Activated naive CD4-positive, alpha-beta T cell treated with anti-CD3 and anti-CD28 coated beads, Interleukin-2, amount 50 U/mL, for 24 hours (primary cell): ENCODE measurements at regions not wholly inside any gene's neighbourhood (a gene's known extent, or its start where the extent isn't known, plus 50 kb on each side); places are given as distances from the start of the nearest gene placed in this dataset.

Experiments used
- H3K27ac Mint-ChIP-seq: one replicate; pipeline ENCODE4 v1.8.0; 2021; ENCODE audit warnings: mild to moderate bottlenecking, mixed read lengths
- H3K27me3 Mint-ChIP-seq: one replicate; pipeline ENCODE4 v1.8.0; 2021; ENCODE audit warnings: mixed read lengths
- H3K36me3 Mint-ChIP-seq: one replicate; pipeline ENCODE4 v1.8.0; 2021; ENCODE audit warnings: mixed read lengths
- H3K4me1 Mint-ChIP-seq: one replicate; pipeline ENCODE4 v1.8.0; 2021; ENCODE audit warnings: mixed read lengths
- H3K4me3 Mint-ChIP-seq: one replicate; pipeline ENCODE4 v1.8.0; 2021; ENCODE audit warnings: mild to moderate bottlenecking, mixed read lengths
- H3K9me3 Mint-ChIP-seq: one replicate; pipeline ENCODE4 v1.8.0; 2021; ENCODE audit warnings: mixed read lengths

DNA sequence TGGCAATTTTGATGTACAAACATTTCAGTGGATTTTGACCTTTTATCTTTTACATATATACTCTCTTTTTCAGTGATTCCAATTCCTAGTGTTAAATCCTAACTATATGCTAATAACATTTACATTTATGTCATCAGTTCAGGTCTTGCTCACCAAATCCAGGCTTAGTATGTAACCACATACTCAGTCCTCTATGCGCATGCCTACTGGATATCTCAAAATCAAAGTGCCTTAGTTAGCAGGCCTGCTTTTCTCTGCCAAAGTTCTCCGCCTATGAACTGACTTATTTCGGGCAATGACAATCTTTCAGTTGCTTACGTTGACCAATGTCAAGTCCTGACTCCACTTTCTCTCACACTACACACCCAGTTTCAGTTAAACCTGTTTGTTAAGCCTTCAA, 478.5 kb upstream of the SLITRK1 start:
- H3K9me3 Mint-ChIP-seq: peaks cover 9% of the 10 kb centered on the region
- no peaks in the 10 kb centered on the region for H3K36me3 Mint-ChIP-seq
- H3K4me1 Mint-ChIP-seq: no peaks in the 10 kb centered on the region
- no peak overlapping the region for H3K27ac Mint-ChIP-seq
- H3K27me3 Mint-ChIP-seq: no peaks in the 10 kb centered on the region
- H3K4me3 Mint-ChIP-seq: no peak overlapping the region

DNA sequence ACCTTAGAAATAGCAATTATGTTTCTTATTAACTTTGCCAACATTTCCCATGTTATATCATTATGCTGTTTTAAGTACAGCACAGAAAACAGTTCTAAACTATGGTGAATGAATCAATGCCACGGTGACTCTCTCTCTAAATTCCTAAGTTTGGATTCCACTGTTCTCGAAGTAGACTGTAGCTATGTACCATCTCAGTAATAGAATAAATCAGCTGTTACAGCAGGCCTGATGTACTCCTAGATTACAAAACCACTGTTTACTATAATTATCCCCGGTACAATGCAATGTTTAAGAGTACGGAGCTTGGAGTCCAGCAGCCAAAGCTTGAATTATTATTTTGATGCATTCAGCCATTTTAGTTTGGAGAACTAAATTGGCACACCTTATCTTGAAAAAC, 476.3 kb upstream of the SLITRK1 start:
- no peak overlapping the region for H3K4me3 Mint-ChIP-seq
- no peaks in the 10 kb centered on the region for H3K4me1 Mint-ChIP-seq
- no peaks in the 10 kb centered on the region for H3K27me3 Mint-ChIP-seq
- H3K27ac Mint-ChIP-seq: no peak overlapping the region
- H3K36me3 Mint-ChIP-seq: no peaks in the 10 kb centered on the region
- peaks cover 5% of the 10 kb centered on the region for H3K9me3 Mint-ChIP-seq

DNA sequence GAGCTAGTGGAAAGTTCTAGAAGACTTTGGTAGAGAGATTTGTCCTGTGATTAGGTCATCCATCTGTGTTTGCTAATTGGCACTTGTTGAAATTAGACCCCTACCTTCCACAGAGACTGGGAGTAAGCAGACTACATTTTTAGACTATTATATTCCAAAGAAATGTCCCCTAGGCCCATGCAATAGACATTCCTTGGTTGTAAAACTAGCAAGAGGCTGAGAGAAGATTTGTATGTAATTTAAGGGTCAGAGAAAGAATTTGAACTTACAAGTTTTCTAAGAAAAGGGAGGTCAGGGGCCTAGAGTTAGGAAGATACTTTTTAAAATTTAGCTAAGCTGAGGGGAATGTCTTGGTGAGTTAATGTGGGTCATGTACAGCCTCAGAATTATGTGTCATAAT, 470.7 kb upstream of the SLITRK1 start:
- Mint-ChIP-seq H3K4me1 (no peaks in the 10 kb centered on the region), H3K36me3 (no peaks in the 10 kb centered on the region), H3K4me3 (no peak overlapping the region), H3K27me3 (no peaks in the 10 kb centered on the region), H3K9me3 (peaks cover 8% of the 10 kb centered on the region), H3K27ac (no peak overlapping the region)

DNA sequence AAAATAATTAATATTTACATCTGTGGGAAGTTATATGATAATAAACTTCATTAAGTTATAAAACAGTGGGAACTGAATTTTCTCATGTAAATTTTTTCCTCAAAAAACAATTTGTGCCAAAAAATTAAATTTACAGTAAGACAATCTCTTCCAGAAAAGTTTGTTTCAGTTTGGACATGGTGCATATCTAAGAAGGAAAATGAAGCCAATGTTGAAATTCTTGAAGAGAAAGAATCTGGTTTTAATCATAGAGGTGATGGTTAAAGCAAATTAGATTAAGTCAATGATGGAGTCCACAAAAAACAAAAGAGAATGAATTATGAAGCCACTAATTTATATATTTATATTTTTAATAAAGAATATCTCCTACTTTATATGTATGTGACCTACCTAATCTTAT, 457.2 kb upstream of the SLITRK1 start:
- Mint-ChIP-seq H3K27ac (no peak overlapping the region), H3K4me3 (no peak overlapping the region), H3K27me3 (no peaks in the 10 kb centered on the region), H3K4me1 (no peaks in the 10 kb centered on the region), H3K9me3 (peaks cover 6% of the 10 kb centered on the region), H3K36me3 (no peaks in the 10 kb centered on the region)

DNA sequence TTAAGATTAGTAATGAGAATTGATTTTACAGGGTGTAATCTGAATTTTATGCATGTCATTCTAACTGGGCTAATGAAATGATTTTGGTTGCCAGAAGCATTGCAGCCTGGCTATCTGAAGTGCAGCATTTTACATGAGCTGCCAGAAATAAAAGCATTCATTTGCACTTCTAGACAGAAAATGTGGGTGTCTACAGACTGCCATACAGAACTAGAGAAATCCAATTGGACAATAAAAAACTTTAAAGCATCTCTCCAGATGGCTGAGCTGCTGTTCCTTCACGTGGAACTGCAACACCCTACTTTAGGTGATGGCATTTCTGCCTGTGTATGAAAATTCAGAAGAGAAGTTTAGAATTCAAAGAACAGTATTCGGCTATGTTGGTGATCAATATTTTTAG, 450.1 kb upstream of the SLITRK1 start:
- peaks cover 6% of the 10 kb centered on the region for H3K9me3 Mint-ChIP-seq
- H3K27ac Mint-ChIP-seq: no peak overlapping the region
- H3K4me1 Mint-ChIP-seq: no peaks in the 10 kb centered on the region
- no peaks in the 10 kb centered on the region for H3K27me3 Mint-ChIP-seq
- H3K36me3 Mint-ChIP-seq: no peaks in the 10 kb centered on the region
- no peak overlapping the region for H3K4me3 Mint-ChIP-seq

DNA sequence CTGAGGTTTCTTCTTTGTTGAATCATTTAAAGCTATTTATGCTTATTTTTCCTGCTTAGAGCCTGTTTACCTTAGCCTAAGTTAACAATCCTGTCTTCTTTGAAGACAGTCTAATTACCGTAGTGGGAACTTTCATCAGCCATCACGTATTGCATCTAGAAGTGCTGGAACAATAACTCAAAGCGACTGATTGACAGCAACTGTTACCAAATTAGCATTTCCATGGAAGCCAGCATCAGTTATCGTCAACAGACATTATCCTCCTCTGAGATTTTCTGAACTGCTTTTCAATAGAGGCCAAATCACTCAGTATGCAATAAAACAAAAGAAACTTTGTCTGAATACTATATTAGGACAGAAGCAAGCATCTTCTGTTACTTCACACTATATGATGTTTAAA, 433.3 kb upstream of the SLITRK1 start:
- no peaks in the 10 kb centered on the region for H3K4me1 Mint-ChIP-seq
- H3K27ac Mint-ChIP-seq: no peak overlapping the region
- H3K4me3 Mint-ChIP-seq: no peak overlapping the region
- H3K36me3 Mint-ChIP-seq: no peaks in the 10 kb centered on the region
- peaks cover 6% of the 10 kb centered on the region for H3K9me3 Mint-ChIP-seq
- H3K27me3 Mint-ChIP-seq: no peaks in the 10 kb centered on the region

DNA sequence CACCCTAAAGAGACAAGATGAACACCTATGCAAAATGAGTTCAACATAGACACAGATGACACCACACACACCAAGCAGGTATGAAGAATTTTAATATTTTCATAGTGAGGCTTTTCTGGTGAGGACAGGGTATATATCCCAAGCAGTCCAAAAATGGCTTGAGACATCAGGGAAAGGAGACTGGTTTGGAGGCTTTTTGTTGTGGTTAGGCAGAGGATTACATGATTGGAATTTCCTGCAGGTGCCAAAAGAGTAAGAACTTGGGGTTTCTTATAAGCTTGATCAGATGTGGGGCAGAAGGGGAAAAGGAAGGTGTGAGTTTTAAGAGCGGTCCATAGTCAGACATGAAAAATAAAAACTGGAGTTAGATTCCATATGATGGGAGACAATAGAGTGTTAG, 420.8 kb upstream of the SLITRK1 start:
- no peaks in the 10 kb centered on the region for H3K4me1 Mint-ChIP-seq
- H3K9me3 Mint-ChIP-seq: peaks cover 8% of the 10 kb centered on the region
- no peak overlapping the region for H3K27ac Mint-ChIP-seq
- no peaks in the 10 kb centered on the region for H3K36me3 Mint-ChIP-seq
- no peak overlapping the region for H3K4me3 Mint-ChIP-seq
- H3K27me3 Mint-ChIP-seq: no peaks in the 10 kb centered on the region

DNA sequence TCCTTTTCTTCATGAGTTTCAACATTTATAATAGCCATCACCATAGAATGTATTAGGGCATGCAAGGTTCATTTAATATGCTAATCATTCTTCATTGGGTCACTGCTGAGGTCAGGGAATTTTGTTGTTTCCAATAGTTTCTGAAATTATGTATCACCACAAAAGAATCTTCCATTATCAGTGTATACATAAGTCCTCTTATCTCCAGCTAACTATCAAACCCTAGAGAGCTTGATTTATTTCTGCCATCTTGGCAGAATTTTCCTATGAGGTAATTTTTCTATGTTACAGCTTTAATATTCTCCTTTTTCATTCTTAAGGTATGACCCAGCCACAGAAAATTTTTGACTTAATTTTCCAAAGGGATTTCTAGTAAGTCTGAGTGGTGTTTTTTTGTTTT, 415.0 kb upstream of the SLITRK1 start:
- no peaks in the 10 kb centered on the region for H3K4me1 Mint-ChIP-seq
- H3K27ac Mint-ChIP-seq: no peak overlapping the region
- H3K36me3 Mint-ChIP-seq: no peaks in the 10 kb centered on the region
- H3K27me3 Mint-ChIP-seq: no peaks in the 10 kb centered on the region
- H3K4me3 Mint-ChIP-seq: no peak overlapping the region
- H3K9me3 Mint-ChIP-seq: peaks cover 5% of the 10 kb centered on the region

DNA sequence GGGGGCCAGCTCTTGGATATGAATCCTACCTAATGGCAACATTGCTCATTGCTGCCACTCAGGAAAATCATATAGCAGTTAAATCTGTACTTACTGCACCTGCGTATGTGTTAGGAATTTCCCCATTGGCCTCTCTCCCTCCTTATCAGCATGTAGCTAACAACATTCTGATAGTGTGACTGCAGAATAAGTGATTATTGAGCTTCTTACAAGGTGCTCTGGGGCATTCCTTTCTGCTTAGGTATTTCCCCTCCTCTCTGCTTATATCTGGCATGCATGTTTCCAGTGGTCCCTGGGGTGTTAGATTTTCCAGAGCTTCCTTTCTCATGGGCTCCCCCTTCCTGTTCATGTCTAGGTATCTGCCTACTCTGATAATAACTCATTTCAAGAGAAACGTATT, 414.1 kb upstream of the SLITRK1 start:
- Mint-ChIP-seq H3K4me3 (no peak overlapping the region), H3K36me3 (no peaks in the 10 kb centered on the region), H3K4me1 (no peaks in the 10 kb centered on the region), H3K9me3 (peaks cover 5% of the 10 kb centered on the region), H3K27me3 (no peaks in the 10 kb centered on the region), H3K27ac (no peak overlapping the region)

DNA sequence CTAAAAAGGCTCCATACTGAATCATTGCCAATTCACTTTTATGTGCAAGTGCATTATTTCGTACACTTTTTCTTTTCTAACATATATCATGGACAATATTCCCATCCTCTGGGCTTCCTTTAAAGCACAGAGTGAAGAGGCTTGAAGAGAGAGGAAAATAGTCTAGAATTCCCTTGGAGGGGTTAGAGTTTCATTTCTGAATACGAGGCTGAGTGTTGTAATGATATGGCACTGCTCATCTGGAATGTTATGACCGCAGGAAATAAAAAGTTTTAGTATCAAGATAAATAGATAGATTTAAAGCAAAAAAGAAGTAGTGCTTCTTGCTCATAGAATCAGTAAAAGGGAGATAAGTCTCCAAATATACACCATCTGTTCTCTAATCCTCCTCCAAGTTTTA, 412.3 kb upstream of the SLITRK1 start:
- Mint-ChIP-seq H3K36me3 (no peaks in the 10 kb centered on the region), H3K4me3 (no peak overlapping the region), H3K4me1 (no peaks in the 10 kb centered on the region), H3K9me3 (peaks cover 5% of the 10 kb centered on the region), H3K27ac (no peak overlapping the region), H3K27me3 (no peaks in the 10 kb centered on the region)

DNA sequence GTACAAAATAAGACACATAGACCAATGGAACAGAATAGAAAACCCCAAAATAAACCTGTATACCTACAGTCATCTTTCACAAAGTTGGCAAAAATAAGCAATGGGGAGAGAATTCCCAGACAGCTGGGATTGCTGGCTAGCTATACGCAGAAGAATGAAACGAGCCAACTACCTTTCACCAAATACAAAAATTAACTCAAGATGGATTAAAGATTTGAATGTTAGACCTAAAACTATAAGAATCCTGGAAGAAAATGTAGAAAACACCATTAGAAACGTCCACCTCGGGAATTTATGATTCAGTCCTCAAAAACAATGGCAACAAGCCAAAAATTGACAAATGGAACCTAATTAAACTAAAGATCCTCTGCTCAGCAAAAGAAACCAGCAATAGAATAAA, 408.1 kb upstream of the SLITRK1 start:
- no peak overlapping the region for H3K4me3 Mint-ChIP-seq
- H3K27ac Mint-ChIP-seq: no peak overlapping the region
- H3K27me3 Mint-ChIP-seq: no peaks in the 10 kb centered on the region
- no peaks in the 10 kb centered on the region for H3K9me3 Mint-ChIP-seq
- H3K4me1 Mint-ChIP-seq: no peaks in the 10 kb centered on the region
- no peaks in the 10 kb centered on the region for H3K36me3 Mint-ChIP-seq

DNA sequence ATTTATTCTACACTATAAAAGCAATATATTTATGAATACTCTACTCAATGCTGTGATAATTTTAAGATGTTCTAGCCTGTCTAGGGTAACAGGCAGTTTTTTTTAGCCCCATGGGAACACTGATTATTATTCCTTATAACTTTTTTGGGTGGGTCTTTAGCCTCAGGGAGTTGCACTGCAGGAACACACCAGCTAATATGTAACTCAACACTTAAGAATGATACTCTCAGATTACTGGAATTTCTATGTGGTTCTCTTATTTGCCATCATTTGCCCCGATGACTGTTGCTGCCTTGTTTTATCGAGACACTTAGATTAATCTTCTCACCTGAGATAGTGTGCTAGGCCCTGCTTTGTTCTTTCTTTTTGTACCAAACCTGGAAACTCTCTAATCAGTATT, 396.9 kb upstream of the SLITRK1 start:
- Mint-ChIP-seq H3K4me3 (no peak overlapping the region), H3K36me3 (no peaks in the 10 kb centered on the region), H3K27ac (no peak overlapping the region), H3K9me3 (peaks cover 4% of the 10 kb centered on the region), H3K4me1 (no peaks in the 10 kb centered on the region), H3K27me3 (no peaks in the 10 kb centered on the region)

DNA sequence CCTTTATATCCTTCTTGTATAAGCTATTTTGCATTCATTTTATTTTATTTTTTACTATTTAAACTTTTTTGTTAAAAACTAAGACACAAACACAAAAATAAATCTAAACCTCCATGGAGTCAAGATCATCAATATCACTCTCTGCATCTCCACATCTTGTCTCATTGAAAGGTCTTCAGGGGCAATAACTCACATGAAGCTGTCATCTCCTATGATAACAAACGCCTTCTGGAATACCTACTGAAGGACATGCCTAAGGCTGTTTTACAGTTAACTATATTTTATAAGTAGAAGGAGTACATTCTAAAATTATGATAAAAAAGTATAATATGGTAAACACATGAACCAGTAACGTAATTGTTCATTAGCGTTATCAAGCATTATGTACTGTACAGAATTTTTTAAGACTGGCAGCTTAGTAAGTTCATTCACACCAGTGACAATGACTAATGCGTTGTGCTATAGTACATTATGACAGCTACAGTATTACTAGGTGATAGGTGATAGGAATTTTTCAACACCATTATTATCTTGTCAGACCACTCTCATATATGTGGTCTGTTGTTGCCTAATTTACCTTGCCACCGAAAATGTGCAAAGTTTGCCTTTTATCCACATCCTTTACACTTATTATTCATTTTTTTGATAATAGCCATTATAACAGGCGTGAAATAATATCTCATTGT, 390.7 kb upstream of the SLITRK1 start:
- H3K36me3 Mint-ChIP-seq: no peaks in the 10 kb centered on the region
- H3K27me3 Mint-ChIP-seq: no peaks in the 10 kb centered on the region
- H3K4me1 Mint-ChIP-seq: no peaks in the 10 kb centered on the region
- no peak overlapping the region for H3K4me3 Mint-ChIP-seq
- no peak overlapping the region for H3K27ac Mint-ChIP-seq
- H3K9me3 Mint-ChIP-seq: peaks cover 5% of the 10 kb centered on the region

DNA sequence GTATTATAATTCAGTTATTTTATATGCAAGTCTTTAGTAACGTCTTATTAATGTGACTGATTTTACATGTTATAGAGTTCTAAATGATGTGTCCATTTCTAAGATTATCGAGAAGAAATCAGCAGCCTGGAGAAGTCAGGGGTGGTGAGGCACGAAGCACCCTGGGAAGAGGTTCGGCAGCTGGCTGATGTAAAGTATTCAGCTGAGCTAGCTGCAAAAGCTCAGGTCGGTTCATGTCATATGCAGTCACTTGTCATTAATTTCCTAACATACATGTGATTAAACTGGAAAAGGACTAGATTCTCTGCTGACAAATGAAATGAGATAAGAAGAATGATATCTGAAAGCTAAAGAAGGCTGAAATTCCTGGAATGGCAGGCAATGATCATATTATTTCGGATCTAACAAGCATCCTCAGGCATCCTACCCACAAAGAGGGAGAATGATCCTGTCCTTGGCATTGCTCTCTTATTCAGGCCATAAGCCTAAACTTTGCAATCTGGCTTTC, 383.0 kb upstream of the SLITRK1 start:
- Mint-ChIP-seq H3K36me3 (no peaks in the 10 kb centered on the region), H3K9me3 (peaks cover 8% of the 10 kb centered on the region), H3K4me1 (no peaks in the 10 kb centered on the region), H3K4me3 (no peak overlapping the region), H3K27ac (no peak overlapping the region), H3K27me3 (no peaks in the 10 kb centered on the region)

DNA sequence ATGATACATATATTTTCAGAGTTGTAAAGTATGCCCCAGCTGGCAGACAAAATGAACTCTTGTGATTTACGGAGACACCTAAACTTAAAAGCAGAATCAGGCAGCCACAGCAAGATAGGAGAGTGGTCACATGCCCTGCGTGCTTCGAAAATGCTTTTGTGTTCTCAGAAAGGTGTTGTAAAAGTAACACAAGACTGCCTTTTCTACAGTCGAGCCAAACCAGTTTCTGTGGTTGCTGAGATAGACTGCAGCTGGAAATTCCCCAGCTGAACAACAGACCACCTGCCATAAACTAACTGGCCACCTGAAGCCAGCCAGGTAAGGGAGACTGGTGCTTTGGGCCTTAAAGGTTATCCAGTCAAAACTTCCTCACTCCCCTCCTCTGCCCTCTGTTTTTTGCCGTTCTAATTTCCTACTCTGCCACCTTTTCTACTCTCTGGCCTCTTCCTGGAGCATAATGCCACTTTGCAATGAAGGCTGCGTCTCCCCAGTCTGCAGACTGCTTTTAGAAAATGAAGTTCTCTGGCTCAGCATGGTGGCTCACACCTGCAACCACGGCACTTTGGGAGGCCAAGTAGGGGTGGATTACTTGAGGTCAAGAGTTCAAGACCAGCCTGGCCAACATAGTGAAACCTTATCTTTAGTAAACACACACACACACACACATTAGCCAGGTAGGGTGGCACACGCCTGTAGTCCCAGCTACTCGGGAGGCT, 381.2 kb upstream of the SLITRK1 start:
- Mint-ChIP-seq H3K27ac (no peak overlapping the region), H3K36me3 (no peaks in the 10 kb centered on the region), H3K27me3 (no peaks in the 10 kb centered on the region), H3K9me3 (peaks cover 8% of the 10 kb centered on the region), H3K4me1 (no peaks in the 10 kb centered on the region), H3K4me3 (no peak overlapping the region)

DNA sequence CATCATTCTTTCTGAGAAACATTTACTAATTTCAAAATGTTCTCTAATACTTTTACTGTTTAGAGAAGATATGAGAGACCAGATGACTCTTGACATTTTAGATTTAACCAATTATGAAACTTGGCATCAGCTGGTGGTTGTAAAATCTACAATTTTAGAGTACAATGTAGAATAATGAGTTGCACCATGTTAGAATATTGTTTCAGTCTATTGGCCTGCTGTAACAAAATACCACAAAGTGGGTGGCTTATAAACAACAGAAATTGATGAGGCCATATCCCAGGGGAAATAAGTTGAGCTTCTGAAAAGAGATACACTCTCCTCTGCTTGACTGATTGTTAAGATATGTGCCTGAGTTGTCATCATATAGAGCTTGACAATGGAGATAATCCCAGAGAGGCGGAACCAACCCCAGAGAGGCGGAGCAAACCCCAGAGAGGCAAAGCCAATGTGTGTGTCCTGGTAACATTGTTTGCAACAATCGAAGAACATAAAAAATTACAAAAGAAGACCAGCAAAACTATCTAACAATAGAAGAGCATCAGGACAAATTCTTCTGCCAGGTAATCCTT, 373.0 kb upstream of the SLITRK1 start:
- Mint-ChIP-seq H3K4me3 (no peak overlapping the region), H3K4me1 (no peaks in the 10 kb centered on the region), H3K27ac (no peak overlapping the region), H3K36me3 (no peaks in the 10 kb centered on the region), H3K27me3 (no peaks in the 10 kb centered on the region), H3K9me3 (peaks cover 11% of the 10 kb centered on the region)
